ENCODE measurements at regions not wholly inside any gene's neighbourhood (a gene's known extent, or its start where the extent isn't known, plus 50 kb on each side); places are given as distances from the start of the nearest gene placed in this dataset.

GRCh38 chr14:80146941-80147340 is 64.4 kb downstream of the DIO2 start:
- Histone ChIP-seq H3K4me3 (ENCODE audit: low read depth, low read length) (no peak overlapping the region), H3K9me3 (ENCODE audit: severe bottlenecking) (no peaks in the 10 kb centered on the region), H3K27ac (no peak overlapping the region), H3K36me3 (no peaks in the 10 kb centered on the region), H3K27me3 (ENCODE audit: insufficient read depth, low read depth, severe bottlenecking) (no peaks in the 10 kb centered on the region)
- TF ChIP-seq, protein P1, sequence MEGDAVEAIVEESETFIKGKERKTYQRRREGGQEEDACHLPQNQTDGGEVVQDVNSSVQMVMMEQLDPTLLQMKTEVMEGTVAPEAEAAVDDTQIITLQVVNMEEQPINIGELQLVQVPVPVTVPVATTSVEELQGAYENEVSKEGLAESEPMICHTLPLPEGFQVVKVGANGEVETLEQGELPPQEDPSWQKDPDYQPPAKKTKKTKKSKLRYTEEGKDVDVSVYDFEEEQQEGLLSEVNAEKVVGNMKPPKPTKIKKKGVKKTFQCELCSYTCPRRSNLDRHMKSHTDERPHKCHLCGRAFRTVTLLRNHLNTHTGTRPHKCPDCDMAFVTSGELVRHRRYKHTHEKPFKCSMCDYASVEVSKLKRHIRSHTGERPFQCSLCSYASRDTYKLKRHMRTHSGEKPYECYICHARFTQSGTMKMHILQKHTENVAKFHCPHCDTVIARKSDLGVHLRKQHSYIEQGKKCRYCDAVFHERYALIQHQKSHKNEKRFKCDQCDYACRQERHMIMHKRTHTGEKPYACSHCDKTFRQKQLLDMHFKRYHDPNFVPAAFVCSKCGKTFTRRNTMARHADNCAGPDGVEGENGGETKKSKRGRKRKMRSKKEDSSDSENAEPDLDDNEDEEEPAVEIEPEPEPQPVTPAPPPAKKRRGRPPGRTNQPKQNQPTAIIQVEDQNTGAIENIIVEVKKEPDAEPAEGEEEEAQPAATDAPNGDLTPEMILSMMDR (IDR thresholded peaks at IDR 0.05; ENCODE audit: low read depth, low read length): no peak
- DNase-seq: no peak

DNA sequence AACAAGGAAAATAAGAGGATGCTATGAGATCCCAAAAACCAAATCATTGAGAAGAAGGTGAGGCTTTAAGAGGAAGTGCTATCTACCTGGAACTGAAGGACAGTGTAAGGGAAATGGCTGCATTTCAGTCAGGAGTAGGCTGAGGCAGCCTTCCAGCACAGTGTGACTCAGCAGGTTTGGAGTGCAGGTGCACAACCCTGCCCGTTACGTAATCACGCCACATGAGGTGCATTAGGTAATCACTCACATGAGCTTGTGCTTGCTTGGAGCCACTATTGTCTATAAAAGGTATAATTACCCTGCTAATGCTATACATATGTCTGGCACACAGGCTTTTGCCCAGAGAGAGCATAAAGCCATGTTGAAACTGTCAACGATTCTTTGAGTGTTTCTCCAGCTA is 74.9 kb downstream of the DIO2 start:
- peaks cover 6% of the 10 kb centered on the region for H3K9me3 ChIP-seq (ENCODE audit: severe bottlenecking)
- H3K27ac ChIP-seq: no peak overlapping the region
- TF ChIP-seq, protein P1 (IDR thresholded peaks at IDR 0.05; ENCODE audit: low read depth, low read length): no peak
- H3K27me3 ChIP-seq (ENCODE audit: insufficient read depth, low read depth, severe bottlenecking): no peaks in the 10 kb centered on the region
- DNase-seq: no peak
- no peaks in the 10 kb centered on the region for H3K36me3 ChIP-seq
- H3K4me3 ChIP-seq (ENCODE audit: low read depth, low read length): no peak overlapping the region

- no peak for DNase-seq
- Histone ChIP-seq H3K27ac (no peak overlapping the region), H3K4me3 (ENCODE audit: low read depth, low read length) (no peak overlapping the region), H3K9me3 (ENCODE audit: severe bottlenecking) (peaks cover 6% of the 10 kb centered on the region), H3K36me3 (no peaks in the 10 kb centered on the region), H3K27me3 (ENCODE audit: insufficient read depth, low read depth, severe bottlenecking) (no peaks in the 10 kb centered on the region)
- TF ChIP-seq, protein P1 (IDR thresholded peaks at IDR 0.05; ENCODE audit: low read depth, low read length): no peak
Measured at GRCh38 chr14:80135305-80136088, 75.8 kb downstream of the DIO2 start.

DNA sequence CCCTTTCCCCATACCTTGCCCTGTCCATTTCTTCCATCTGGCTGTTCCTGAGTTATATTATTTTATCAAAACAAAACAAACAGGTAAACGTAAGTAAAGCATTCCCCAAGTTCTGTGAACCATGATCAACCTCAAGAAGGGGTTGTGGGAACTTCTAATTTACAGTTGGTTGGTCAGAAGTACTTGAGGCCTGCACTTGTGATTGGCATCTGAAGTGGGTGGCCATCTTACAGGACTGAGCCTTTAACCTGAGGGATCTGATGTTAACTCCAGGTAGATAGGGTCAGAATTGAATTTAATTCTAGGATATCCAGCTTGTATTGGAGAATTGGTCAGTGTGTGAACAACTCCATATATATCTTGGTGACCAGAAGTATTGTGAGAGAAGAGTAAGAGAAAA is 77.0 kb downstream of the DIO2 start:
- Histone ChIP-seq H3K36me3 (no peaks in the 10 kb centered on the region), H3K4me3 (ENCODE audit: low read depth, low read length) (no peak overlapping the region), H3K9me3 (ENCODE audit: severe bottlenecking) (peaks cover 6% of the 10 kb centered on the region), H3K27me3 (ENCODE audit: insufficient read depth, low read depth, severe bottlenecking) (no peaks in the 10 kb centered on the region), H3K27ac (no peak overlapping the region)
- no peak for DNase-seq
- TF ChIP-seq, protein P1 (IDR thresholded peaks at IDR 0.05; ENCODE audit: low read depth, low read length): no peak

GRCh38 chr14:80133457-80133856 is 77.8 kb downstream of the DIO2 start:
- H3K9me3 ChIP-seq (ENCODE audit: severe bottlenecking): peaks cover 6% of the 10 kb centered on the region
- H3K27ac ChIP-seq: no peak overlapping the region
- H3K36me3 ChIP-seq: no peaks in the 10 kb centered on the region
- no peaks in the 10 kb centered on the region for H3K27me3 ChIP-seq (ENCODE audit: insufficient read depth, low read depth, severe bottlenecking)
- no peak overlapping the region for H3K4me3 ChIP-seq (ENCODE audit: low read depth, low read length)
- TF ChIP-seq, protein P1 (IDR thresholded peaks at IDR 0.05; ENCODE audit: low read depth, low read length): no peak
- no peak for DNase-seq

GRCh38 chr14:80127466-80127865 is 83.8 kb downstream of the DIO2 start:
- DNase-seq: no peak
- no peaks in the 10 kb centered on the region for H3K36me3 ChIP-seq
- TF ChIP-seq, protein P1 (IDR thresholded peaks at IDR 0.05; ENCODE audit: low read depth, low read length): no peak
- no peaks in the 10 kb centered on the region for H3K9me3 ChIP-seq (ENCODE audit: severe bottlenecking)
- no peak overlapping the region for H3K4me3 ChIP-seq (ENCODE audit: low read depth, low read length)
- no peaks in the 10 kb centered on the region for H3K27me3 ChIP-seq (ENCODE audit: insufficient read depth, low read depth, severe bottlenecking)
- no peak overlapping the region for H3K27ac ChIP-seq
